KMS-11 (cell line): ENCODE measurements at regions not wholly inside any gene's neighbourhood (a gene's known extent, or its start where the extent isn't known, plus 50 kb on each side); places are given as distances from the start of the nearest gene placed in this dataset.
A peak's percentile ranks its signal among the peaks of the same experiment; 100 is the strongest.

Source experiments
- H2AFZ ChIP-seq: fragments of 200-600 bp; sonication (generic); 2 replicates; pipeline ENCODE4 v1.6.1; 2016; ENCODE audit warnings: antibody characterized with exemption, mixed run types, low read depth
- H3K27ac ChIP-seq: fragments of 200-600 bp; sonication (generic); 2 replicates; pipeline ENCODE4 v1.6.1; 2016; ENCODE audit warnings: mild to moderate bottlenecking, mixed run types
- H3K27me3 ChIP-seq: fragments of 200-600 bp; sonication (generic); 2 replicates; pipeline ENCODE4 v1.6.1; 2017; ENCODE audit warnings: mild to moderate bottlenecking, low read depth, mixed run types, moderate library complexity; ENCODE audit not compliant: insufficient read depth
- H3K36me3 ChIP-seq: fragments of 200-600 bp; sonication (generic); 2 replicates; pipeline ENCODE4 v1.6.1; 2017; ENCODE audit warnings: mild to moderate bottlenecking, mixed run types; ENCODE audit not compliant: insufficient read depth
- H3K4me1 ChIP-seq: fragments of 200-600 bp; sonication (generic); 2 replicates; pipeline ENCODE4 v1.6.1; 2016; ENCODE audit warnings: mild to moderate bottlenecking, low read depth, mixed run types; ENCODE audit not compliant: poor library complexity, severe bottlenecking
- H3K4me2 ChIP-seq: fragments of 200-600 bp; sonication (generic); 2 replicates; pipeline ENCODE4 v1.7.0; 2016; ENCODE audit warnings: mild to moderate bottlenecking, mixed run types
- H3K4me3 ChIP-seq: fragments of 200-600 bp; sonication (generic); IDR thresholded peaks from 2 replicates; pipeline ENCODE4 v1.6.1; 2017; ENCODE audit warnings: low read depth, low read length, mixed read lengths; ENCODE audit not compliant: insufficient read depth
- H3K79me2 ChIP-seq: fragments of 200-600 bp; sonication (generic); 2 replicates; pipeline ENCODE4 v1.6.1; 2016; ENCODE audit warnings: low read depth, mixed run types; ENCODE audit not compliant: insufficient read depth
- H3K9ac ChIP-seq: fragments of 200-600 bp; sonication (generic); 2 replicates; pipeline ENCODE4 v1.6.1; 2016; ENCODE audit warnings: mild to moderate bottlenecking, mixed run types
- H4K20me1 ChIP-seq: fragments of 200-600 bp; sonication (generic); 2 replicates; pipeline ENCODE4 v1.6.1; 2016; ENCODE audit warnings: mild to moderate bottlenecking, mixed run types; ENCODE audit not compliant: insufficient read depth
- TF ChIP-seq, protein P1 (sequence below): fragments of 200-600 bp; sonication (generic); conservative IDR thresholded peaks from 2 replicates; pipeline ENCODE4 v1.6.1; 2017; ENCODE audit warnings: low read depth, mild to moderate bottlenecking, antibody characterized with exemption, low read length, moderate library complexity, mixed read lengths

DNA sequence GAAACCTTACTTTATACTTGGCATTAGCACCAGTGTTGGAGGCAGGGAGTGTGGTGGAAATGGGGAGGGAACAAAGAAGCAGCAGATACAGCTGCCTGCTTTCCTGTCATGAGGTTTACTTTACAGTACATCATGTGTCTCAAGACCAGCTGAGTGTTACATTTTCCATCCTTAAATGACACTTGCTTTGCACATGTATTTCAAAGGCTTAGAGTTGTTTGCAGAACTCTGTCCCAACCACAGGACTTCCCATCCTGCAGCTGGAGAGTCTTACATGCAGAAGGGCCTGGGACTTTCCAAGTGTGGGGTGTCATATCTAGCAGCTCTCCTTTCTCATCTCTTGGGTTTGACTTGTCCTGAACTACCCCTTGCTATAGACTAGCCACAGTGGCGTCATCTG lies 395.9 kb downstream of the DHX35 start:
- Histone ChIP-seq H3K27me3 (no peaks in the 10 kb centered on the region), H3K4me3 (no peak overlapping the region), H3K79me2 (no peaks in the 10 kb centered on the region), H3K36me3 (no peaks in the 10 kb centered on the region), H3K9ac (peak overlapping the region; percentile 40; the same call in 1 of the 2 replicates), H2AFZ (peak overlapping the region; percentile 66), H4K20me1 (no peaks in the 10 kb centered on the region), H3K4me2 (peak overlapping the region; percentile 89), H3K27ac (peak overlapping the region; percentile 91), H3K4me1 (peaks cover 80% of the 10 kb centered on the region)
- TF ChIP-seq, protein P1, sequence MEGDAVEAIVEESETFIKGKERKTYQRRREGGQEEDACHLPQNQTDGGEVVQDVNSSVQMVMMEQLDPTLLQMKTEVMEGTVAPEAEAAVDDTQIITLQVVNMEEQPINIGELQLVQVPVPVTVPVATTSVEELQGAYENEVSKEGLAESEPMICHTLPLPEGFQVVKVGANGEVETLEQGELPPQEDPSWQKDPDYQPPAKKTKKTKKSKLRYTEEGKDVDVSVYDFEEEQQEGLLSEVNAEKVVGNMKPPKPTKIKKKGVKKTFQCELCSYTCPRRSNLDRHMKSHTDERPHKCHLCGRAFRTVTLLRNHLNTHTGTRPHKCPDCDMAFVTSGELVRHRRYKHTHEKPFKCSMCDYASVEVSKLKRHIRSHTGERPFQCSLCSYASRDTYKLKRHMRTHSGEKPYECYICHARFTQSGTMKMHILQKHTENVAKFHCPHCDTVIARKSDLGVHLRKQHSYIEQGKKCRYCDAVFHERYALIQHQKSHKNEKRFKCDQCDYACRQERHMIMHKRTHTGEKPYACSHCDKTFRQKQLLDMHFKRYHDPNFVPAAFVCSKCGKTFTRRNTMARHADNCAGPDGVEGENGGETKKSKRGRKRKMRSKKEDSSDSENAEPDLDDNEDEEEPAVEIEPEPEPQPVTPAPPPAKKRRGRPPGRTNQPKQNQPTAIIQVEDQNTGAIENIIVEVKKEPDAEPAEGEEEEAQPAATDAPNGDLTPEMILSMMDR = no peak

DNA sequence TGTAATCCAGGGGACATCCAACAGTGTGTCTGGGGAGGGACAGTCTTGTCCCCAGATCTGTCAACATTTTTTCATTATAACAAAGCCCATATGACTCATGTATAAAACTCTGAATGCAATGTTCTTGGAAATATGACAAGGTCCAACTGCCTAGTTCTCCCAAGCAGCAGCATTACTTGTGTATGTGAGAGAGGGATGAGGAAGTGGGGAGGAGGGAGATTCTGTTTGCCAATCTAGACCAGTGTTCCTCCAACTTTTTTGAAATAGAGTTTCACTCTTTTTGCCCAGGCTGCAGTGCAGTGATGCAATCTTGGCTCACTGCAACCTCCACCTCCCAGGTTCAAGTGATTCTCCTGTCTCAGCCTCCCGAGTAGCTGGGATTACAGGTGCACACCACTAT lies 394.8 kb downstream of the DHX35 start:
- H3K27me3 ChIP-seq = no peaks in the 10 kb centered on the region
- peaks cover 71% of the 10 kb centered on the region for H3K4me1 ChIP-seq
- H3K4me3 ChIP-seq = no peak overlapping the region
- H3K9ac ChIP-seq = peak overlapping the region; percentile 40
- H3K36me3 ChIP-seq = no peaks in the 10 kb centered on the region
- peak overlapping the region; percentile 91 for H3K27ac ChIP-seq
- no peaks in the 10 kb centered on the region for H3K79me2 ChIP-seq
- peak overlapping the region; percentile 66 for H2AFZ ChIP-seq
- peak overlapping the region; percentile 89 for H3K4me2 ChIP-seq
- TF ChIP-seq, protein P1 = no peak
- no peaks in the 10 kb centered on the region for H4K20me1 ChIP-seq

DNA sequence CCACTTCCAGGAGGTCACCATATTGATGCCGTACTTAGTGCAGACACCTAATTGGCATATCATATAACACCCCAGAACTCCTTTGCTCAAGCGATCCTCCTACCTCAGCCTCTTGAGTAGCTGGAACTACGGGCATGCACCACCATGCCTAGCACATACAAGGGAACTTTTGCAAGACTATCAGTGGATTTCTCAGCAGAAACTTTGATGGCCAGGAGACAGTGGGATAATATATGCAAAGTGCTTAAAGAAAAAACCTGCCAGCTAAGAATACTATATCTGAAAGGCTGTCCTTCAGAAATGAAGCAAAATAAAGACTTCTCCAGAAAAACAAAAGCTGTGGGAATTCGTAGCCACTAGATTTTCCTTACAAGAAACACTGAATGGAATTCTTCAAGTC lies 387.1 kb downstream of the DHX35 start:
- Histone ChIP-seq H3K27ac (no peak overlapping the region), H3K27me3 (no peaks in the 10 kb centered on the region), H3K4me2 (no peak overlapping the region), H2AFZ (no peak overlapping the region), H3K4me1 (peaks cover 18% of the 10 kb centered on the region), H3K9ac (no peak overlapping the region), H3K36me3 (no peaks in the 10 kb centered on the region), H3K4me3 (no peak overlapping the region), H3K79me2 (no peaks in the 10 kb centered on the region), H4K20me1 (no peaks in the 10 kb centered on the region)
- TF ChIP-seq, protein P1 = no peak

DNA sequence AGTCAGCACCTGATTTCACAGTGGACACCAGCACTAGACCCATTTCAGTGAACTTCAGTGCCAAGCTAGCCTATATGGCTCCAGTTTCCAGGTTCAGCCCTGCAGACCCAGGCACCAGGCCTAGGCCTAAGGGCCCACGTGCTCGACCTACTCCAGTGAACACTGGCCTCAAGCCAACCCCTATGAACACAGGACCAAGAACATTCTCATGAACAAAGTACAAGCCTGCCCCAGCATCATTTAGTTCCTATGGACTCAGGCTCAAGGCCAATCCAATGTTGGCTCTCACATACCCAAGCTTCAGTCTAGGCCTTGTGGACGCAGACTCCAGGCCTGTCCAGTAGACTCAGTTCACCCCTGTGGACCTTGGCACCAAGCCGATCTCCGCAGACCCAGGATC lies 385.5 kb downstream of the DHX35 start:
- no peaks in the 10 kb centered on the region for H3K36me3 ChIP-seq
- no peak overlapping the region for H3K27ac ChIP-seq
- H3K79me2 ChIP-seq = no peaks in the 10 kb centered on the region
- no peak overlapping the region for H3K4me3 ChIP-seq
- H2AFZ ChIP-seq = no peak overlapping the region
- H3K4me1 ChIP-seq = peaks cover 26% of the 10 kb centered on the region
- H3K27me3 ChIP-seq = no peaks in the 10 kb centered on the region
- no peaks in the 10 kb centered on the region for H4K20me1 ChIP-seq
- TF ChIP-seq, protein P1 = no peak
- H3K9ac ChIP-seq = no peak overlapping the region
- no peak overlapping the region for H3K4me2 ChIP-seq
